OCI-LY1 (cell line): ENCODE measurements at regions not wholly inside any gene's neighbourhood (a gene's known extent, or its start where the extent isn't known, plus 50 kb on each side); places are given as distances from the start of the nearest gene placed in this dataset.
A peak's percentile ranks its signal among the peaks of the same experiment; 100 is the strongest.

Source experiments
- H2AFZ ChIP-seq: fragments of 200-600 bp; sonication (generic), shearing (Covaris generic); 2 replicates; pipeline ENCODE4 v1.6.0; 2014; ENCODE audit warnings: antibody characterized with exemption, mild to moderate bottlenecking, low read length
- H3F3A ChIP-seq: fragments of 200-600 bp; sonication (generic), shearing (Covaris generic); 2 replicates; pipeline ENCODE4 v1.6.0; 2014; ENCODE audit warnings: mild to moderate bottlenecking, antibody characterized with exemption, low read length, moderate library complexity; ENCODE audit not compliant: insufficient read depth
- H3K27ac ChIP-seq: fragments of 200-600 bp; sonication (generic); 2 replicates; pipeline ENCODE4 v1.5.1; 2014; ENCODE audit warnings: low read length, mixed run types, mild to moderate bottlenecking, low read depth; ENCODE audit not compliant: poor library complexity, severe bottlenecking
- H3K27me3 ChIP-seq: fragments of 200-600 bp; sonication (generic); 2 replicates; pipeline ENCODE4 v1.6.0; 2014; ENCODE audit warnings: antibody characterized with exemption, mild to moderate bottlenecking, low read length, moderate library complexity; ENCODE audit not compliant: insufficient read depth
- H3K36me3 ChIP-seq: fragments of 200-600 bp; sonication (generic); 2 replicates; pipeline ENCODE4 v1.6.1; 2014; ENCODE audit warnings: mild to moderate bottlenecking, antibody characterized with exemption, low read length, moderate library complexity, mixed read lengths; ENCODE audit not compliant: insufficient read depth
- H3K4me1 ChIP-seq: fragments of 200-600 bp; sonication (generic); 2 replicates; pipeline ENCODE4 v1.5.1; 2014; ENCODE audit warnings: mild to moderate bottlenecking, low read length, moderate library complexity; ENCODE audit not compliant: insufficient read depth, severe bottlenecking
- H3K4me2 ChIP-seq: fragments of 200-600 bp; sonication (generic), shearing (Covaris generic); 2 replicates; pipeline ENCODE4 v1.6.1; 2014; ENCODE audit warnings: low read length
- H3K4me3 ChIP-seq: fragments of 200-600 bp; sonication (generic); 2 replicates; pipeline ENCODE4 v1.5.1; 2014; ENCODE audit warnings: low read length, low read depth, mild to moderate bottlenecking, mixed read lengths; ENCODE audit not compliant: poor library complexity, severe bottlenecking
- H3K79me2 ChIP-seq: fragments of 200-600 bp; shearing (Covaris generic); 2 replicates; pipeline ENCODE4 v1.6.1; 2016; ENCODE audit warnings: mixed run types, low read length, mixed read lengths; ENCODE audit not compliant: insufficient read depth
- H3K9ac ChIP-seq: fragments of 200-600 bp; sonication (generic), shearing (Covaris generic); 2 replicates; pipeline ENCODE4 v1.6.1; 2014; ENCODE audit warnings: mild to moderate bottlenecking, low read length, mixed read lengths
- H3K9me2 ChIP-seq: fragments of 200-600 bp; sonication (generic), shearing (Covaris generic); 2 replicates; pipeline ENCODE4 v1.6.1; 2014; ENCODE audit warnings: low read depth, mild to moderate bottlenecking, low read length, mixed read lengths
- H3K9me3 ChIP-seq: fragments of 200-600 bp; shearing (Covaris generic); 2 replicates; pipeline ENCODE4 v1.6.1; 2014; ENCODE audit warnings: low read length, mixed read lengths
- H4K20me1 ChIP-seq: fragments of 200-600 bp; sonication (generic), shearing (Covaris generic); 2 replicates; pipeline ENCODE4 v1.6.0; 2016; ENCODE audit warnings: mild to moderate bottlenecking, low read length; ENCODE audit not compliant: insufficient read depth
- CTCF ChIP-seq: fragments of 200-600 bp; sonication (generic), shearing (Covaris generic); IDR thresholded peaks from 2 replicates; pipeline ENCODE4 v1.5.1; 2017; ENCODE audit warnings: mild to moderate bottlenecking, antibody characterized with exemption, low read length, moderate library complexity, mixed read lengths
- EZH2 ChIP-seq: fragments of 200-600 bp; sonication (generic), shearing (Covaris generic); IDR thresholded peaks from 2 replicates; pipeline ENCODE4 v1.8.0; 2017; ENCODE audit warnings: borderline replicate concordance, mixed run types, mild to moderate bottlenecking, antibody characterized with exemption, low read length, moderate library complexity, mixed read lengths

DNA sequence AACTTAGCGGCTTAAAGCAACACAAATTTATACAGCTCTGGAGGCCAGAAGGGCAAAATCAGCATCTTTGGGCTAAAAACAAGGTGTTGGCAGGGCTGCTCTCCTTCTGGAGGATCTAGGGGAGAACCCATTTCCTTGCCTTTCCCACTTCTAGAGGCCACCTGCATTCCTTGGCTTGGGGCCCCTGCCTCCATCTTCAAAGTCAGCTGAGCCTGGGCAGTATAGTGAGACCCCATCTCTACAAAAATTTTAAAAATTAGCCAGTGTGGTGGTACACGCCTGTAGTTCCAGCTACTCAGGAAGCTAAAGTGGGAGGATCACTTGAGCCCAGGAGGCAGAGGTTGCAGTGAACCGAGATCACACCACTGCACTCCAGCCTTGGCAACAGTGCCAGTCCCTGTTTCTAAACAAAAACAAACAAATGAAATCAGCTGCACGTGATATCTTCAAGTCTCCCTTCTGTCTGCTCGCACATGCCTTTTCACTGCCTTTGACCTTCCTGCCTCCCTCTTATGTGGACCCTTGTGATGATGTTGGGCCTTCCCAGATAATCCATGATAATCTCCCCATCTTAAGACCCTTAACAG, 200.6 kb downstream of the ZFP36L2 start:
- H3K27ac ChIP-seq: no peak overlapping the region
- H2AFZ ChIP-seq: no peak overlapping the region
- H3K4me2 ChIP-seq: no peak overlapping the region

DNA sequence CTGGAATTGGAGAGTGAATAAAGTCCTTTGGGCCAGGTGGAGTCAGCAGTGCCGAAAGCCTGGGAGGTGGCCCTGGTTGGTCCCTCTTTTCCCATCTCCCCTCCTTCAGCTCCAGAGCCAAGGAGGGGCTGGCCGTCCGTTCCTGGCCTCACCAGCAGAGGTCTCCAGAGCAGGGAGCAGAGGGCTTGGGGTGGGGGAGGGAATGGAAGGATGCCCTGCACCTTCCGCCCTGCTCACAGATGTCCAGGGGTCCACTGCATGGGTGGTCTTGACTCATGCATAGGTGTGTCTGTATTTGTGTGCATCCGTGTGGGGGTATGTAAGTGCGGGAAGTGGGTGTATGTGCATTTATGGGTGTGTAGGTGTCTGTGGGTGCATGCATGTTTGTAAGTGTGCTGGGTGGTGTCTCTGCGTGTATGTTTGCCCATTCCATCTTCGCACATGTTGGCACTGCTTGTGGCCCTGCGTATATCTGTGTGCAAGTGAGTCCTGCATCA, 201.8 kb downstream of the ZFP36L2 start:
- Histone ChIP-seq H3K9ac (no peak overlapping the region), H4K20me1 (no peaks in the 10 kb centered on the region), H3K9me3 (0 out of 2 replicates have a peak, but pooled peaks cover 2% of the 10 kb centered on the region)

More for the DNA sequence above, 200.6 kb downstream of the ZFP36L2 start:
- Histone ChIP-seq H3F3A (no peaks in the 10 kb centered on the region), H3K4me3 (no peak overlapping the region), H4K20me1 (no peaks in the 10 kb centered on the region), H3K27me3 (peaks cover 15% of the 10 kb centered on the region; the same call in 1 of the 2 replicates), H3K9me2 (no peaks in the 10 kb centered on the region), H3K4me1 (no peaks in the 10 kb centered on the region), H3K9me3 (0 out of 2 replicates have a peak, but pooled peaks cover 2% of the 10 kb centered on the region), H3K79me2 (no peaks in the 10 kb centered on the region), H3K9ac (no peak overlapping the region), H3K36me3 (no peaks in the 10 kb centered on the region; the same call in 1 of the 2 replicates)
- TF ChIP-seq CTCF (no peak), EZH2 (no peak)

DNA sequence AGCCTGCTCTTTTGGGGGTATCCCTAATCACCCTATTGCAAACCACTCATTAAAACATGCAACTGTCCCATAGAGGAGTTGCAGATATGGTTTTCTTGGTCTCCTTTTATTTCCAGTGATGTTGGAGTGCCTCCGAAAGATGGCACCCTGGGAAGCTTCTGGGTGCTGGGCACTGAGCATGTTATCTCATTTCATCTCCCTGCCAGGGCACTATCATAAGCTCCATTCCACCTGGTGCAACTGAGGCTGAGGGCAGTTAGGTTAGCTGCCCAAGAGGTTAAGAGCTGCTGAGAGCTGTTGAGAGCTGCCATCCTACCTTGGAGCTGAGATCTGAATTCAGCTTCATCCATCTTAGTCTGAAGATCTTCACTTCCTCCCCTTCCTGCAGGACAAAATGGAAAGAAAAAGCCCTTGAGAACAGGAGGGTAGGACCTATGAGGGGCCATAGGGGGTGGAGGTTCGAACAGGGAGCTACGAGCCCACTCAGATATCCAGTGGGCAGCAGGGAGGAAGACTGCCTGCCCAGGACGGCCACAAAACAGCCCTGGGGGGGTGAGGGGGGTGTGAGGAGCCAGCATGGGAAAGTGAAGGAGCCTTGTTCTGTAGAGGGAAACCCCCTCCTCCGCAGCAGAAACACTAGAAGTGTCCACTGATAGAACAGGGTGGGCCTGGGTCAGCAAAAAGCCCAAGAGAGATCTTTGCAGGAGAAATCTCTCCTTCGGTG, 202.5 kb downstream of the ZFP36L2 start:
- no peak overlapping the region for H2AFZ ChIP-seq

More for the DNA sequence above, 201.8 kb downstream of the ZFP36L2 start:
- Histone ChIP-seq H3K27ac (no peak overlapping the region), H3K4me2 (no peak overlapping the region), H3K79me2 (no peaks in the 10 kb centered on the region), H3K36me3 (no peaks in the 10 kb centered on the region; the same call in 1 of the 2 replicates), H3K4me3 (no peak overlapping the region), H3K27me3 (peaks cover 15% of the 10 kb centered on the region; the same call in 1 of the 2 replicates), H2AFZ (no peak overlapping the region), H3K9me2 (no peaks in the 10 kb centered on the region), H3K4me1 (no peaks in the 10 kb centered on the region), H3F3A (no peaks in the 10 kb centered on the region)
- TF ChIP-seq EZH2 (no peak), CTCF (peak; percentile 78)

More for the DNA sequence above, 202.5 kb downstream of the ZFP36L2 start:
- H3K27me3 ChIP-seq: peaks cover 15% of the 10 kb centered on the region; the same call in 1 of the 2 replicates
- no peaks in the 10 kb centered on the region for H4K20me1 ChIP-seq
- no peaks in the 10 kb centered on the region for H3K9me2 ChIP-seq
- 0 out of 2 replicates have a peak, but pooled peaks cover 2% of the 10 kb centered on the region for H3K9me3 ChIP-seq
- no peak overlapping the region for H3K4me2 ChIP-seq
- H3K4me3 ChIP-seq: no peak overlapping the region
- H3K27ac ChIP-seq: no peak overlapping the region
- no peak for TF ChIP-seq EZH2
- no peak for TF ChIP-seq CTCF
- no peak overlapping the region for H3K9ac ChIP-seq
- no peaks in the 10 kb centered on the region; the same call in 1 of the 2 replicates for H3K36me3 ChIP-seq
- H3K4me1 ChIP-seq: no peaks in the 10 kb centered on the region
- no peaks in the 10 kb centered on the region for H3F3A ChIP-seq
- no peaks in the 10 kb centered on the region for H3K79me2 ChIP-seq
